Fibroblast of villous mesenchyme (primary cell): ENCODE measurements at regions not wholly inside any gene's neighbourhood (a gene's known extent, or its start where the extent isn't known, plus 50 kb on each side); places are given as distances from the start of the nearest gene placed in this dataset.
"Not testable (repeated sequence)": the region's sequence is repeated elsewhere in the genome, so short reads cannot be mapped to it uniquely, and the experiment has no call there.

Experiments used
- DNase-seq: peaks from one replicate; pipeline ENCODE4 v3.0.0-alpha.2; 2010; ENCODE audit warnings: low read depth
- H3K4me3 ChIP-seq: 2 replicates; pipeline ENCODE4 v1.5.1; 2011; ENCODE audit warnings: low read depth, mild to moderate bottlenecking, low read length
- CTCF ChIP-seq: IDR thresholded peaks from 2 replicates; pipeline ENCODE4 v1.5.1; 2012; ENCODE audit warnings: low read depth, mild to moderate bottlenecking, low read length; ENCODE audit not compliant: insufficient read depth

DNA sequence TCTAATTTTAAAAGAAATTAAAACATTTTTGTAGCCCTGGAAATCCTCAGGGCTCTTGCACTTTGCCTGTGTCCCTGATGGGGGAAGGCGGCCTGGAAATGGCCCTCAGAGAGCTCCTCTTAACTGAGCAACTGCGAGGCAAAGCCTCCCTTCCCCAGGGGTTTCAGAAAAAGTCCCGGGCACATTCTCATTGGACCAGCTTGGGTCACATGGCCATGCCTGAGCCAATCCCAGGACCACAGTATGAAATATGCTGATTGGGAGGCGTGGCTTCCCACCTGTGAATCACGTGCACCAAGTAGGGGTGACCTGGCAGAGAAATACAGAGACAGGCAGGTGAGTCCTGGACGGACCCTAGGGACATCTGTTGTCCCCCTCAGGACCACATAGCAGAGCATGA lies 90.4 kb upstream of the SFSWAP start:
- no peak for TF ChIP-seq CTCF
- no peak overlapping the region for H3K4me3 ChIP-seq
- DNase-seq = no peak

GRCh38 chr12:131620946-131621681 lies 89.8 kb upstream of the SFSWAP start:
- no peak overlapping the region for H3K4me3 ChIP-seq
- no peak for DNase-seq
- no peak for TF ChIP-seq CTCF

DNA sequence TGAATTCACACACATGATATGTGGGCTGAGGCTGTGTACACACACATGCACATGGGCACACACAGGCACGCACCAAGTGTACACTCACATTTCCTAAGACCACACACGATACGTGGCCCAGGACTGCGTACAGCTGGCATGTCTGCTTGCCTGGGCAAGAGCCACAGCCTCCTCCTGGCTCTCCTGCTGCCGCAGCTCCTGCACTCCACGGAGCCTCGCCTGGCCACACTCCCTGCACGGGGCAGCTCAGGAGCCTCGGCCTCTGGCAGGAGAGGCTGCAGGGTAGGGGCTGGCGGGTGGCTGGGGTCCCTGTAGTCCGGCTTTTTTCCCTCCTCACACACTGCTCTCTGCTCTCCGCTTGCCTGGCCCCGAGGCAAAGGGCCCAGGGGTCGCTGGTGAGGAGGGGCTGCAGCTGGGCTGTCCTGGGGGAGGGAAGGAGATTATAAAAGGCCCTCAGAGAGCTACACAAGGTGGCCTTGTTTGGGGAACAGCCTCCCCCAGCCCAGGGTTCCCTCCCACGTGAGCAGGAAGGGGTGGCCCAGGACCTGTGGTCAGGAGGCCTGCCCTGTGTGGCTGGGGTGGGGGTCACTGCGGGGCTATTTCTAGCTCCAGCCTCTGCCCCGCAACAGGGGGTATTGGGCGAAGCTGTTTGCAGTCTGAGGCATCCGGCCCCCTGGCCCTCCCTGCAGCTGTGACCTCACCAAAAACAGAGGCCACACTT lies 89.0 kb upstream of the SFSWAP start:
- TF ChIP-seq CTCF = no peak
- DNase-seq = no peak
- no peak overlapping the region for H3K4me3 ChIP-seq

GRCh38 chr12:131622422-131622955 lies 88.4 kb upstream of the SFSWAP start:
- no peak for TF ChIP-seq CTCF
- no peak overlapping the region for H3K4me3 ChIP-seq
- DNase-seq = no peak

DNA sequence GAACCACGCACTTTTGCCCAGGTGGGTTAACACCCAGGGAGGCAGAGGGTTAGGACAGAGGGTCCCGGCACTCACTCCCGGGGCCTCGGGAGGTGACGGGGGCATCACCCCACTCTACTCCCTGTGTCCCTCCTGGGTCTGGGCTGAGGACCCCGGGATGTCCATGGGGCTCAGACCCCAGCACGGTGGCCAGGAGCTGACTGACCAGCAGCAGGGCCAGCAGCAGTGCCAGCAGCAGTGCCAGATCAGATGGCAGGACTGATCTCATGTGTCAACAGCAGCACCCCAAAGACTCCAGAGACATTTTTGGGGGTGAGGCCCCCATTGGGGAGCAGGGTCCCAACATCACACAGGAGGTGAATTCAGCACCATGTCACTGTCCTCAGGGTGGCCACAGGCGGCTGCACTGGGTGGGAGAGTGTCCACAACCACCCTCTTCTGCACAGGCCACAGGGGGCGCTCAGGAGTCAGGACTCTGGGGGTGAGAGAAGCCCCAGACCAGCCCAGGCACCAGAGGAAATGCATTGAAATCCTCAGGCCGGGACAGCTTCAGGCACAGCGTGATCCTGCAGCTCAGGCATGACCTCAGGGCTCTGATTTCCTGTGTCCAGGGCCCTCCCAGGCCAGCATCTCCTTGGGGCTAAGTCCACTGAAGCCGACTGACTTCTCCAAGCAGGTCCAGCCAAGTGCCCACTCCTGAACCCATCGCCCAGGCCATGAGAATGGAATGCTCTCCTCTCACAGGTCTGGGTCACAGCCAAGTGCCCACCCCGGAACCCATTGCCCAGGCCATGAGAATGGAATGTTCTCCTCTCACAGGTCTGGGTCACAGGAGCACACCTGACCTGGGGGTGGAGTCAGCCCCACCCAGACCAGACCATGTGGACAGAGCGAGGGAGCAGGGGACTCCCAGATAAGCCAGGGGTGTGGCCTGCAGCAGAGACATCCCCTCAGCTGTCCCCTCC lies 87.2 kb upstream of the SFSWAP start:
- not testable (repeated sequence) for DNase-seq, H3K4me3 ChIP-seq

DNA sequence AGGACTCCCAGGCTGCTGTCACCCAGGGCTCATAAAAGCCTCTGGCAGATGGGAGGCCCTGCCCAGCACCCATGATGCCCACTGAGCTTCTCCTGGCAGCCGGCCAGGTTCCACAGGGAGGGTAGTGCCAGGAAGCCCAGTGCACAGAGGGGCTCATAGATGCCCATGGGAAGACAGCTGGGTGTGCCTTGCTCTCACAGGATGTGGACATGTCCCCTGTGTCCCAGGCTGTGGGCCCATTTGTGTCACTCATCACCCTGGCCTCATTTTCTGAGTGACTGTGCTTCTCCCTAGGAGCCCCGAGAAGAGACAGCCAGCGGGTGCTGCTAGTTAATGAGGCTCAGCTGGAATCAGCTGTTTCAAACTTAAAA lies 86.5 kb upstream of the SFSWAP start:
- not testable (repeated sequence) for H3K4me3 ChIP-seq, DNase-seq

GRCh38 chr12:131624756-131625501 lies 86.0 kb upstream of the SFSWAP start:
- not testable (repeated sequence) for H3K4me3 ChIP-seq, DNase-seq

GRCh38 chr12:131625966-131626722 lies 84.7 kb upstream of the SFSWAP start:
- H3K4me3 ChIP-seq, DNase-seq: not testable (repeated sequence)

- not testable (repeated sequence) for DNase-seq, H3K4me3 ChIP-seq
Measured at GRCh38 chr12:131627151-131628022, 83.5 kb upstream of the SFSWAP start.
